Left ventricle myocardium inferior (tissue), 1 donor: ENCODE measurements at regions not wholly inside any gene's neighbourhood (a gene's known extent, or its start where the extent isn't known, plus 50 kb on each side); places are given as distances from the start of the nearest gene placed in this dataset.

ENCODE experiments used
- DNase-seq: peaks from one replicate; pipeline ENCODE4 v3.0.0-alpha.2; 2020
- H3K27ac ChIP-seq: fragments of 200-600 bp; replicated peaks from 2 replicates; pipeline ENCODE4 v1.8.0; 2021
- H3K27me3 ChIP-seq: fragments of 200-600 bp; 2 replicates; pipeline ENCODE4 v1.8.0; 2021; ENCODE audit warnings: low read depth
- H3K36me3 ChIP-seq: fragments of 200-600 bp; 2 replicates; pipeline ENCODE4 v1.8.0; 2021
- H3K4me1 ChIP-seq: fragments of 200-600 bp; 2 replicates; pipeline ENCODE4 v1.8.0; 2021
- H3K4me3 ChIP-seq: fragments of 200-600 bp; 2 replicates; pipeline ENCODE4 v1.8.0; 2021; ENCODE audit warnings: mild to moderate bottlenecking, moderate library complexity
- H3K9me3 ChIP-seq: fragments of 200-600 bp; replicated peaks from 2 replicates; pipeline ENCODE4 v1.8.0; 2021
- CTCF ChIP-seq: fragments of 200-600 bp; IDR thresholded peaks from 2 replicates; pipeline ENCODE4 v1.8.0; 2021; ENCODE audit warnings: antibody characterized with exemption, mild to moderate bottlenecking, borderline replicate concordance
- intact Hi-C: fragments of 100-400 bp; cut with micrococcal nuclease; formaldehyde crosslinking; loops from one replicate; pipeline ENCODE4 v1.11.0; 2022
- donor health status: DM: no; HTN: yes; CAD: no; lungs with severe emphysema.

- H3K27ac ChIP-seq: no peak overlapping the region
- no peak for TF ChIP-seq CTCF
- intact Hi-C loops: no loop called here
Measured at GRCh38 chr11:81941998-81942397, 791.7 kb downstream of the FAM181B start.

GRCh38 chr11:81932303-81932702, 801.4 kb downstream of the FAM181B start:
- Histone ChIP-seq H3K27me3 (no peaks in the 10 kb centered on the region), H3K4me3 (no peak overlapping the region), H3K27ac (no peak overlapping the region), H3K36me3 (no peaks in the 10 kb centered on the region), H3K4me1 (no peaks in the 10 kb centered on the region), H3K9me3 (no peaks in the 10 kb centered on the region)
- no peak for TF ChIP-seq CTCF
- intact Hi-C loops: no loop called here
- no peak for DNase-seq

More at GRCh38 chr11:81941998-81942397, 791.7 kb downstream of the FAM181B start:
- H3K9me3 ChIP-seq: peaks cover 21% of the 10 kb centered on the region
- H3K36me3 ChIP-seq: no peaks in the 10 kb centered on the region
- H3K4me3 ChIP-seq: no peak overlapping the region
- no peaks in the 10 kb centered on the region for H3K27me3 ChIP-seq
- no peaks in the 10 kb centered on the region for H3K4me1 ChIP-seq
- DNase-seq: no peak

GRCh38 chr11:81920205-81920604, 813.5 kb downstream of the FAM181B start:
- H3K4me1 ChIP-seq: no peaks in the 10 kb centered on the region
- H3K9me3 ChIP-seq: peaks cover 12% of the 10 kb centered on the region
- H3K36me3 ChIP-seq: no peaks in the 10 kb centered on the region
- no peak overlapping the region for H3K4me3 ChIP-seq
- no peak overlapping the region for H3K27ac ChIP-seq
- no peak for DNase-seq
- no peak for TF ChIP-seq CTCF
- intact Hi-C loops: no loop called here
- H3K27me3 ChIP-seq: no peaks in the 10 kb centered on the region

DNA sequence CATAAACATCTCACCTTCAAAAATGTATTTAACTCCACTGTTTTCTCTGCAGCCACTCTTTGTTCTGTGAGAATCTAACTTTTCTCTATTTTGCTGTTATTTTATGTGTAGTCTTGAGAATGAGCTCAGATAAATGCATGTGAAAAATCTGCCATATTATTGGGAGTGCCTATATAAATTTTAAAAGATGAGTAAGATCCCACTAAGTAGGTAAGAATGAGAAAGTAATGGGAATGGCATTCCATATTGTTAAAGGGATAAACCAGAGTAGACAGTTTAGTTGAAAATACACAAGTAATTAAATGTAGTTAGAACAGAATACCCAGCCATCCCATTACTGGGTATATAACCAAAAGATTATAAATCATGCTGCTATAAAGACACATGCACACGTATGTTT, 817.2 kb downstream of the FAM181B start:
- no peaks in the 10 kb centered on the region for H3K4me1 ChIP-seq
- no peak for DNase-seq
- H3K36me3 ChIP-seq: no peaks in the 10 kb centered on the region
- no peak overlapping the region for H3K27ac ChIP-seq
- no peak overlapping the region for H3K4me3 ChIP-seq
- no peak for TF ChIP-seq CTCF
- H3K9me3 ChIP-seq: peaks cover 19% of the 10 kb centered on the region
- intact Hi-C loops: no loop called here
- no peaks in the 10 kb centered on the region for H3K27me3 ChIP-seq

DNA sequence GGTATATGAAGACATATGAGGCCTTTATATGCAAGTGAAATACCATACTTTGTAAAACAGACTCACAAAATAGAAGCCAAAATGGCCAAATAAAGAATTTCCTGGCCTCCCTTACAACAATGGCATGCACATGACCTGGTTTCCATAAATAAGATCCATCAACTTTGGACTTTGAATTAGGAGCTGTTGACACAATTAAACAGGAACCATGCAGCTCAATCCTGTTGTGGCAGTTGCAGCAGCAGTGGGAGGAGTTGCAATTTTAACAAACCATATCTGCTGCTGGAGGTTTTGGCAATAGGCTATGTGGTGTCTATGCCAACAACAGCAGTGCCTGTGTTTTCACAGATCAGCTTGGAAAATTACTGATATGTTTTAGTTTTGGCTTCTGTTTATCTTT, 818.6 kb downstream of the FAM181B start:
- no peak for DNase-seq
- Histone ChIP-seq H3K27ac (no peak overlapping the region), H3K4me3 (no peak overlapping the region), H3K4me1 (no peaks in the 10 kb centered on the region), H3K9me3 (peaks cover 19% of the 10 kb centered on the region), H3K27me3 (no peaks in the 10 kb centered on the region), H3K36me3 (no peaks in the 10 kb centered on the region)
- TF ChIP-seq CTCF: no peak
- intact Hi-C loops: no loop called here

- H3K9me3 ChIP-seq: peaks cover 19% of the 10 kb centered on the region
- DNase-seq: no peak
- no peaks in the 10 kb centered on the region for H3K36me3 ChIP-seq
- H3K4me3 ChIP-seq: no peak overlapping the region
- no peaks in the 10 kb centered on the region for H3K4me1 ChIP-seq
- TF ChIP-seq CTCF: no peak
- no peak overlapping the region for H3K27ac ChIP-seq
- H3K27me3 ChIP-seq: no peaks in the 10 kb centered on the region
- intact Hi-C loops: no loop called here
Measured at GRCh38 chr11:81913793-81914192, 819.9 kb downstream of the FAM181B start.
